Superior temporal gyrus (tissue), 1 donor: ENCODE measurements at regions not wholly inside any gene's neighbourhood (a gene's known extent, or its start where the extent isn't known, plus 50 kb on each side); places are given as distances from the start of the nearest gene placed in this dataset.
"Not testable (repeated sequence)": the region's sequence is repeated elsewhere in the genome, so short reads cannot be mapped to it uniquely, and the experiment has no call there.

Experiments
- DNase-seq: peaks from one replicate; pipeline ENCODE4 v3.0.0-alpha.2; 2016; ENCODE audit errors: extremely low spot score

GRCh38 chr2:84137034-84137433, 322.0 kb downstream of the SUCLG1 start:
- peak; percentile 26 for DNase-seq

GRCh38 chr2:84132370-84132769, 326.7 kb downstream of the SUCLG1 start:
- DNase-seq = no peak

GRCh38 chr2:84131278-84131830, 327.7 kb downstream of the SUCLG1 start:
- DNase-seq = no peak

GRCh38 chr2:84129018-84129417, 330.1 kb downstream of the SUCLG1 start:
- DNase-seq = no peak

GRCh38 chr2:84127812-84128211, 331.3 kb downstream of the SUCLG1 start:
- DNase-seq = not testable (repeated sequence)

- DNase-seq = no peak
Measured at GRCh38 chr2:84126530-84126929, 332.6 kb downstream of the SUCLG1 start.

- DNase-seq = no peak
Measured at GRCh38 chr2:84126084-84126483, 333.0 kb downstream of the SUCLG1 start.

- DNase-seq = no peak
Measured at GRCh38 chr2:84116143-84116542, 342.9 kb downstream of the SUCLG1 start.

GRCh38 chr2:84115173-84115857, 343.8 kb downstream of the SUCLG1 start:
- no peak for DNase-seq

GRCh38 chr2:84103816-84104527, 355.1 kb downstream of the SUCLG1 start:
- not testable (repeated sequence) for DNase-seq

GRCh38 chr2:84102274-84102673, 356.8 kb downstream of the SUCLG1 start:
- DNase-seq = no peak

GRCh38 chr2:84088656-84089055, 370.4 kb downstream of the SUCLG1 start:
- no peak for DNase-seq

- DNase-seq = no peak
Measured at GRCh38 chr2:84085562-84085961, 373.5 kb downstream of the SUCLG1 start.

- no peak for DNase-seq
Measured at GRCh38 chr2:84084856-84085255, 374.2 kb downstream of the SUCLG1 start.

GRCh38 chr2:84083984-84084383, 375.1 kb downstream of the SUCLG1 start:
- no peak for DNase-seq

- no peak for DNase-seq
Measured at GRCh38 chr2:84078471-84078870, 380.6 kb downstream of the SUCLG1 start.

- peak; percentile 71 for DNase-seq
Measured at GRCh38 chr2:84077496-84077895, 381.6 kb downstream of the SUCLG1 start.

GRCh38 chr2:84071050-84071449, 388.0 kb downstream of the SUCLG1 start:
- DNase-seq = no peak

- DNase-seq = no peak
Measured at GRCh38 chr2:84065857-84066256, 393.2 kb downstream of the SUCLG1 start.

- DNase-seq = no peak
Measured at GRCh38 chr2:84057917-84058560, 401.0 kb downstream of the SUCLG1 start.

GRCh38 chr2:84055816-84056215, 403.3 kb downstream of the SUCLG1 start:
- DNase-seq = no peak

- DNase-seq = not testable (repeated sequence)
Measured at GRCh38 chr2:84054577-84054976, 404.5 kb downstream of the SUCLG1 start.

- no peak for DNase-seq
Measured at GRCh38 chr2:84052913-84053312, 406.2 kb downstream of the SUCLG1 start.
